MV-4-11 (cell line): ENCODE measurements at regions not wholly inside any gene's neighbourhood (a gene's known extent, or its start where the extent isn't known, plus 50 kb on each side); places are given as distances from the start of the nearest gene placed in this dataset.
"Not testable (repeated sequence)": the region's sequence is repeated elsewhere in the genome, so short reads cannot be mapped to it uniquely, and the experiment has no call there.

Source experiments
- DNase-seq: peaks from one replicate; lab custom pipeline; 2025; lab: John Stamatoyannopoulos, UW

- DNase-seq: no peak
Observed at GRCh38 chr3:176328198-176328597, 869.1 kb downstream of the TBL1XR1 start.

GRCh38 chr3:176326894-176327490 is 870.3 kb downstream of the TBL1XR1 start:
- not testable (repeated sequence) for DNase-seq

- DNase-seq: not testable (repeated sequence)
Observed at GRCh38 chr3:176321532-176321931, 875.8 kb downstream of the TBL1XR1 start.

GRCh38 chr3:176321099-176321498 is 876.2 kb downstream of the TBL1XR1 start:
- no peak for DNase-seq

DNA sequence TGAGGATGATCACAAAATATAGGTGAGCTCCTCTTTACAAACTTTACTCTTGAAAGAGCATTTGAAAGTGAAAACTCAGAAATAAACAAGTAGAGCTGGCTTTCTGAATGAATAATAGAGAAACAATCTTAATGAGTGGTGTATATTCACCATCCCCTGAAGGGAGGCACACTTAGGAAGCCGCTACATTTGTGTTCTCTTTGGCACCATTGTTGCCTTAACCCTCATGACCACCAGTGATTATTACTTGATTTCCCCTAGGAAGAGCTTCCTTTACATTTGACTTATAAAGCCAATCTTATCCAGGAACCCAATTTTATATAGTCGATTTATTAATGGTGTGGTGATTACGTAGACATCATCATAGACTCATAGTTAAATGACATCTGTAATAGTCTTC is 883.9 kb downstream of the TBL1XR1 start:
- DNase-seq: no peak

DNA sequence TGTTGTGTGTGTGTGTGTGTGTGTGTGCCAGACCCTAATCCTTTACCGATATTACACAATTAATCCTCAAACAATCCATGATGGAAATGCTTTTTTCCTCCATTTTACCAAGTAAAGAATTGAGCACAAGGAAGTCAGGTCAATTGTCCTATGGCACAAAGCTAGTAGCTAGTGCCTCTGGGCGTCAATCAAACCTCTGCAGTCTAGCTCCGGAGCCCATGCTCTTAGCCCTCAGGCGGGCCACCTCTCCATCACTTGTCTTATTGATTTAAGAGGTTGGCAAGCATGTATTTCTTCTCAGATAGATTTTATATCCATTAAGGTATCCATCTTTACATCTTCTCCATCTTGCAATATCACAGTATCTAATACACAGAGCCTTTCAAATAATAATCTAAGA is 886.6 kb downstream of the TBL1XR1 start:
- DNase-seq: no peak

DNA sequence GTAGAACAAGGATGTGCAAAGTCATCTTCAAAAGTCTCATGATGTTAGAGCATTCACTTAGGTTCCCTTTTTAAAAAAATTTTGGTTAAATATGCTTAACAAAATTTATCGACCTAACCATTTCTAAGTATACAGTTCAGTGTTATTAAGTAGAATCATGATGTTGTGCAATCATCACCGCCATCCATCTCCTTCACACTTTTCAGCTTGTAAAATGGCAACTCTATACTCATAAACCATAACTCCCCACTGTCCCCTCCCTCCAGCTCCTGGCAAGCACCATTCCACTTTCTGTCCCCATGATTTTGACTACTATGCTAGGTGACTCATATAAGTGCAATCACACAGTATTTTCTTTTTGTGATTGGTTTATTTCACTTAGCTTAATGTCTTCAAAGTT is 895.0 kb downstream of the TBL1XR1 start:
- no peak for DNase-seq

GRCh38 chr3:176296066-176296597 is 901.1 kb downstream of the TBL1XR1 start:
- no peak for DNase-seq

DNA sequence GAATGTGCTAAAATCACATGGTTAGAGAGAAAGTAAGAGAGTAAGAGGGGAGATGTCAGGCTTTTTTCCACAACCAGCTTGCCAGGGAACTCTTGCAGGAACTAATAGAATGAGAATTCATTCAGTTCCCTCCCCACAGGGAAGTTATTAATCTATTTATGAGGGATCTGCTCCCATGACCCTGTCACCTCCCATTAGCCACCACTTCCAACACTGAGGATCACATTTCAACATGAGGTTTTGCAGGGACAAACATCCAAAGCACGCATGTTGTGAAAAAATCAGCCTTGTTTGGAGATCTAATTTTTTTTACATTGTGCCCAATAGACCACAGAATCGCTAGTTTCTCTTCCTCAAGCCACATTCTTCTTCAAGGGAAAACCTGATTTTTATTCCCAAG is 904.0 kb downstream of the TBL1XR1 start:
- no peak for DNase-seq

DNA sequence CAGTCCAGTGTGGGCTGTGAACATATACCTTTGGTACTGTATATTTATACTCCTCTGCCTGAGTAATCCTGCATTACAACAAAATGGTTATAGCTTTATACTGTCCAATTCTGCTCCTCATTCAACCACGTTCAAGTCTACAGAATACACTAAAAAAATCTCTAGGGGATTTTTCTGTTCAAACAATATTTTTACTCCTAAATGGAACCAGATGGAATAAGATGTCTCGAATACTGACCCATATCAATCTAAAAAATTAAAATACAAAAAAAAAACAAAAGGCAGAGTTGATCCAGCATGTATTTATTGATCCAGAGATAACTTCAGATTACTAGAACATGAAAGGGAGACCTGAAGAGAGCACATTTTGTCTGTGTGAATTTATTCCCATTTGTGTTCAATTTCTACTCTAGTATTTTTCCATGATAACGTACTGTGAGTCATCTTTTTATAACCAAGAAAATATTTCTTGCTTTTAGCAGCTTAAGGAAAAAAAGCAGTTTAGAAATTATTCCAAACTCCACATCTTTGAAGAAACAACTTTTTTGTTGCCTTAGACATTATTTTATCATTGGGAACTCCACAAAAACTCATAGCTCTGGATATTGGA is 910.7 kb downstream of the TBL1XR1 start:
- no peak for DNase-seq

DNA sequence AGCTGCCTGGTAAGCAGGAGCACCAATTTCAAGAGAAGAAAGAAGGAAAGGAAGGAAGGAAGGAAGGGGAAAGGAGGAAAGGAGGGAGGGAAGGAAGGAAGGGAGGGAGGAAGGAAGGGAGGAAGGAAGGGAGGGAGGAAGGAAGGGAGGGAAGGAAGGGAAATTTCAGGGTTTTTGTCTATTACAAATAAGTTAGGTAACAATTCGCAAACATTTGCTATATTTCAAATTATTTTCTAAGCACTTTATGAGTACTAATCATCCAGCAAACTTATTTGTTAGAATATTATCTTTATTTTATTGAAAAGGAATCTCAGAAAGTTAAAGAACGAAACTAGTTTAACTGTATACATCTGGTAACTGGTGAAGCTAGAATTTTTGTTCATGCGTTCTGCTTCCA is 921.7 kb downstream of the TBL1XR1 start:
- no peak for DNase-seq

- no peak for DNase-seq
Observed at GRCh38 chr3:176275113-176275512, 922.2 kb downstream of the TBL1XR1 start.

GRCh38 chr3:176274161-176274560 is 923.1 kb downstream of the TBL1XR1 start:
- no peak for DNase-seq

DNA sequence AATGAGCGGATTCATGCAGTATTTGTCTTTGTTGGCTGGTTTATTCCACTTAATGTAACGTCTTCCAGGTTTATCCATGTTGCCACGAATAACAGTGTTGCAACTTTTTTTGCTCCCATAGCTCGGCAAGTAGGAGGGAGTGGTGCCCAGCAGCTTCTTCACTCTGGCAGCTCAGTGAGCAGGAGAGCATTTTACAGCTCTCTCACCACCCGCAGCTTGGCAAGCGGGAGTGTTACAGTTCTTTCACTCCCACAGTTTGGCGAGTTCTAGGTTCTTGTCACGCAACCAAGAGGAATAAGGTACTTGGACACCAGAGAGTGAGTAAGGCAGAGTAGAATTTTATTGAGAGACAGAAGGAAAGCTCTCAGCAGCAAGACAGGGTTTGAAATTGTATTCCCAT is 935.2 kb downstream of the TBL1XR1 start:
- DNase-seq: no peak

DNA sequence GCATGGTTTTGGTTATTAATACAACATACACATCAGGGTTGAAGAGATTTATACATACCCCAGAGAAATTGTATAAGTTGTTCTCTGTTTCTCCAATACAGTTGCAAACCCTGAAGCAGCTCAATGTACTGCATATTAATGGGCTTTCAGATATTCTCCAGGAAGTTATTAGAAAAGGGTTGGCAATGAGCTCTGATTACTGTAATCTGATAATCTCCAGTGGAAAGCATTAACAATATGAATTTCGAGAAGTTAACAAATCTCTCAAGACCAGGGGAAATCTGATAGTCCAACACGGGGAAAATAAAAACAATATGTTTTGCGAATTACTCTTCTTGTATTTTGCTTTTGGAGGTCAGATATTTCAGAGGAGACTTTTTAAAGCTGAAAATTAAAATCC is 950.1 kb downstream of the TBL1XR1 start:
- DNase-seq: no peak

GRCh38 chr3:176219970-176220369 is 977.3 kb downstream of the TBL1XR1 start:
- DNase-seq: no peak

DNA sequence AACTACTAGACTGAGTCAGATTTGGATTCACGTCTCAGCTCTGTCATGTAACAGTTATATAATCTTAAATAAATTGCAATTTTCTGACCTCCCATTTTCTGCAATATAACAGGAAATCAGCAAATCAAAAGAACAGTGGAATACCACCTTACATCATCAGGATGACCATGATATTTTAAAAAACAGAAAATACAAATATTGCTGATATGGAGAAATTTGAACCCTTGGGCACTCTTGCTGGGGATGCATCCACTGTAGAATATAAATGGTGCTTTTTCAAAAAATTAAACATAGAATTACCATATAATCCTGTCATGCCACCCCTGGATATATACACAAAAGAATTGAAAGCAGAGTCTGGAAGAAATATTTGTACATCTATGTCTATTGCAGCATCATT is 982.5 kb downstream of the TBL1XR1 start:
- no peak for DNase-seq

GRCh38 chr3:176213314-176213713 is 984.0 kb downstream of the TBL1XR1 start:
- not testable (repeated sequence) for DNase-seq

GRCh38 chr3:176208915-176209314 is 988.4 kb downstream of the TBL1XR1 start:
- no peak for DNase-seq

DNA sequence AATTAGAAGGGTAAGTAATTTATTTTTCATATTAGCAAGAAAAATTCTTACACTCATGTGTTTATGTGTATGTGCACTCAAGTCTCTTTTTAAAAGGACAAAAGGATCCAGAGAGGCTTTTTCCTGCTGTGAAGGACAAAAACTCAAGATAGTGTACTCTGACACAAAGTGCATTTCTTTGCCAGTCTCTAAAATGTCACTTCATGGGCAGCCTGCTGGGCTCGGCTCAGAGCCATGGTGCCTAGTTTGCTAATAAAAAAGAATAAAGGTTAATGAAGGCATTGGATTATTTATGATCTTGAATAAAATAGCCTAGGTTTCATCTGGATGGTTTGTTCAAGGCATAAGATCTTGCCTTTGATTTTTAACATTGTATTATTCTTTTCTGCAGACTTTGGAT is 989.0 kb downstream of the TBL1XR1 start:
- no peak for DNase-seq

GRCh38 chr3:176206809-176207208 is 990.5 kb downstream of the TBL1XR1 start:
- no peak for DNase-seq

DNA sequence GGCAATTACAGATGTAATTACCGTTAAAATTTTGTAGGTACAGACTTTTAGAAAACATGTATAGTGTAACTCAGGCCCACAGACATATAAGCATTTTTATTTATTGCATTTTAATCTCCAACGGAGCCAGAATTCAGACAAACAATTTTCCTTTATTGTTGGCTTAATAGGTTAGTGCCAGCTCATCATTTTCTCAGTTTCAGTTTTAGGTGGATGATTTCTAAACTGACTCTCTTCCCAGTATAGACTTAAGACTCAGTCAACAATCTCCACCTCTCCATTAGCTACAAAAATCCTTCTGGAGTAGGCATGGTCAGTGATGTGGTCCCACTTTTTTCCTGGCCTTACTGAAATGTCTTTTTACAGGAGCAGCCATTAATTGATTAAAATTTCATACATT is 994.6 kb downstream of the TBL1XR1 start:
- no peak for DNase-seq

DNA sequence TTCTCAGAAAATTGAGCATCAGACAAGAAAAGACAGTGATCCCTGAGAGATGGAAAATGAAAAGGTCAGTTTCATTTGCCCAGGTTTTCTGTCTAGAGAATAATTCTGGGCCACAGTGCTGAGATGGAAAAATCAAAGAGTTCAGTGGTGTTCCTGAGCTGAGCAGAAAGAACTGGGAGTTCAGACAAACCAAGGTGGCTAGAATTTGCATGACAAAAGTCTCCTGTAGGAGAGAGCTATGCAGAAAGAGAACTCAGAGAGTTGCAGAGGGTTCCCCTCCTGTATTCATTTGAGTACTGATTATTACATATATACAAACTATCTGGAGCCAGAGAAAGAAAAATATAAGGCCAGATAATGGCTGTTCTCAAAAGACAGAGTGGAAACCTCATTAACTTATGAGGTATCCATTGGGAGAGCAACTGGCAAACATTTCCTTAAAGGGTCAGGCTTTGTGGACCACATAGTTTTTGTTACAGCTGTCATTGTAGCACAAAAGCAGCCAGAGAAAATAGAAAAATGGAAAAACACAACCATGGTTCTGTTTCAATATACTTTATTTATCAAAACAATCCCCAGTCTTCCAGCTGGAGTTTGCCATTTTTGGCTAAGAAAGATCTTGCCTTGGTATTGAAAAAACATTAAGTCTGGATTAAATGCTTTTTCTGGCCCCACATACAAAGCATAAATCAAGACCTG is 1004.1 kb downstream of the TBL1XR1 start:
- no peak for DNase-seq
